Right lobe of liver (tissue), 4 donors: ENCODE measurements at regions not wholly inside any gene's neighbourhood (a gene's known extent, or its start where the extent isn't known, plus 50 kb on each side); places are given as distances from the start of the nearest gene placed in this dataset.
"Not testable (repeated sequence)": the region's sequence is repeated elsewhere in the genome, so short reads cannot be mapped to it uniquely, and the experiment has no call there.

Experiments used
- CTCF ChIP-seq, 4 donors: fragments of 200-600 bp in 3 of 4; fragments of 450-650 bp in 1 of 4; IDR thresholded peaks; one replicate each; pipeline versions ENCODE4 v1.5.1 to v1.8.0; 2016 to 2022; ENCODE audit warnings: antibody characterized with exemption in 4 of 4, mild to moderate bottlenecking in 2 of 4
- POLR2A ChIP-seq: fragments of 450-650 bp; IDR thresholded peaks from one replicate; pipeline ENCODE4 v1.6.1; 2017; ENCODE audit warnings: antibody characterized with exemption, mild to moderate bottlenecking
- donor health status: DM: no; HTN: no; CAD: no.
- donor health status: DM: no; HTN: no; CAD: no.
- donor health status: DM: no; HTN: yes; CAD: no.

- TF ChIP-seq CTCF (IDR thresholded peaks at IDR 0.05); POLR2A: not testable (repeated sequence)
These were observed 240.3 kb downstream of the CWH43 start for GRCh38 chr4:49226216-49226866.
